ENCODE measurements at regions not wholly inside any gene's neighbourhood (a gene's known extent, or its start where the extent isn't known, plus 50 kb on each side); places are given as distances from the start of the nearest gene placed in this dataset.

DNA sequence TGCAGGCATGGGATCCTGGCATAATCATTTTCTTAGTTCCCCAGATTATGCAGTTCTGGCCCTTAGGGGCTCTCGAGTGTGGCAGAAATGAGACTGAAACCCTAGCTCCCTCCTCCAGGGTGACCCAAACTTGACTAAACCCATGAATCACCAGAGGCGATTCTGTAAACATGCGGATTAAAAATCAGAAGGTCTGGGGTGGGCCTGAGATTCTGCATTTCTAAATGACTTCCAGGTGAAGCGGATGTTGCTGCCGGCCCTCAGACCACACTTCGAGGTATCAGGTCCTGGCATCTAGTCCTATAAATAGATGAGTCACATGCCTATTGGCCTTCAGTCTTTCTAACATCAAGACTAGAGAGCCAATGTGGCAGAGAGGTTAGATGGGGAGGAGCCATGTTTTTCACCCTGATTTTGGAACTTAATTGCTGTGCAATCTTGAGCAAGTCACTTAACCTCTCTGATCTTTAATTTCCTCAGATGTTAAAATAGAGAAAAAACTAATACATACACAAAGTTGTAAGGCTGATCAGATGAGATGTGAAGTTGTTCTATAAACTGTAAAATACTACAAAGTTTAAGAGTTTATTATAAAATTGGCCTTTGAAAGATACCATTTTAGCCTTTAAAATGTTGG lies 431.2 kb downstream of the FOXO1 start:
- no peak overlapping the region for H2AFZ ChIP-seq (ENCODE audit: low read depth, low read length, severe bottlenecking)

GRCh38 chr13:40236566-40237168 lies 429.8 kb downstream of the FOXO1 start:
- no peaks in the 10 kb centered on the region for H3K79me2 ChIP-seq (ENCODE audit: insufficient read depth, low read length)
- no peaks in the 10 kb centered on the region for H3K27me3 ChIP-seq (ENCODE audit: low read length)
- TF ChIP-seq EZH2phosphoT487 (conservative IDR thresholded peaks at IDR 0.05; ENCODE audit: low read length) = no peak
- TF ChIP-seq, protein P1, sequence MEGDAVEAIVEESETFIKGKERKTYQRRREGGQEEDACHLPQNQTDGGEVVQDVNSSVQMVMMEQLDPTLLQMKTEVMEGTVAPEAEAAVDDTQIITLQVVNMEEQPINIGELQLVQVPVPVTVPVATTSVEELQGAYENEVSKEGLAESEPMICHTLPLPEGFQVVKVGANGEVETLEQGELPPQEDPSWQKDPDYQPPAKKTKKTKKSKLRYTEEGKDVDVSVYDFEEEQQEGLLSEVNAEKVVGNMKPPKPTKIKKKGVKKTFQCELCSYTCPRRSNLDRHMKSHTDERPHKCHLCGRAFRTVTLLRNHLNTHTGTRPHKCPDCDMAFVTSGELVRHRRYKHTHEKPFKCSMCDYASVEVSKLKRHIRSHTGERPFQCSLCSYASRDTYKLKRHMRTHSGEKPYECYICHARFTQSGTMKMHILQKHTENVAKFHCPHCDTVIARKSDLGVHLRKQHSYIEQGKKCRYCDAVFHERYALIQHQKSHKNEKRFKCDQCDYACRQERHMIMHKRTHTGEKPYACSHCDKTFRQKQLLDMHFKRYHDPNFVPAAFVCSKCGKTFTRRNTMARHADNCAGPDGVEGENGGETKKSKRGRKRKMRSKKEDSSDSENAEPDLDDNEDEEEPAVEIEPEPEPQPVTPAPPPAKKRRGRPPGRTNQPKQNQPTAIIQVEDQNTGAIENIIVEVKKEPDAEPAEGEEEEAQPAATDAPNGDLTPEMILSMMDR (IDR thresholded peaks at IDR 0.05; ENCODE audit: insufficient read depth, low read length, poor library complexity, severe bottlenecking) = no peak
- H3K9ac ChIP-seq (ENCODE audit: low read length) = no peak overlapping the region
- H4K20me1 ChIP-seq (ENCODE audit: low read depth, low read length) = no peaks in the 10 kb centered on the region
- no peaks in the 10 kb centered on the region for H3K9me2 ChIP-seq (replicated peaks; ENCODE audit: insufficient read depth, low read length)
- no peaks in the 10 kb centered on the region for H3F3A ChIP-seq (ENCODE audit: insufficient read depth)
- H3K36me3 ChIP-seq (ENCODE audit: low read length) = no peaks in the 10 kb centered on the region
- H3K27ac ChIP-seq (ENCODE audit: low read depth, low read length) = no peak overlapping the region
- no peaks in the 10 kb centered on the region for H3K9me3 ChIP-seq (ENCODE audit: insufficient read depth, low read length)
- H3K4me3 ChIP-seq (ENCODE audit: insufficient read depth, low read length, poor library complexity, severe bottlenecking) = no peak overlapping the region
- H3K4me2 ChIP-seq (ENCODE audit: low read depth, low read length, poor library complexity, severe bottlenecking) = no peak overlapping the region
- no peak overlapping the region for H2AFZ ChIP-seq (ENCODE audit: low read depth, low read length, severe bottlenecking)

More for the DNA sequence above, 431.2 kb downstream of the FOXO1 start:
- Histone ChIP-seq H3K4me3 (ENCODE audit: insufficient read depth, low read length, poor library complexity, severe bottlenecking) (no peak overlapping the region), H3K4me2 (ENCODE audit: low read depth, low read length, poor library complexity, severe bottlenecking) (no peak overlapping the region), H4K20me1 (ENCODE audit: low read depth, low read length) (no peaks in the 10 kb centered on the region), H3K9ac (ENCODE audit: low read length) (no peak overlapping the region), H3K79me2 (ENCODE audit: insufficient read depth, low read length) (no peaks in the 10 kb centered on the region), H3K27ac (ENCODE audit: low read depth, low read length) (no peak overlapping the region), H3F3A (ENCODE audit: insufficient read depth) (no peaks in the 10 kb centered on the region), H3K36me3 (ENCODE audit: low read length) (no peaks in the 10 kb centered on the region), H3K9me3 (ENCODE audit: insufficient read depth, low read length) (no peaks in the 10 kb centered on the region), H3K27me3 (ENCODE audit: low read length) (no peaks in the 10 kb centered on the region), H3K9me2 (replicated peaks; ENCODE audit: insufficient read depth, low read length) (no peaks in the 10 kb centered on the region)
- TF ChIP-seq, protein P1 (IDR thresholded peaks at IDR 0.05; ENCODE audit: insufficient read depth, low read length, poor library complexity, severe bottlenecking) = no peak
- TF ChIP-seq EZH2phosphoT487 (conservative IDR thresholded peaks at IDR 0.05; ENCODE audit: low read length) = no peak

- Histone ChIP-seq H3K4me2 (ENCODE audit: low read depth, low read length, poor library complexity, severe bottlenecking) (no peak overlapping the region), H2AFZ (ENCODE audit: low read depth, low read length, severe bottlenecking) (no peak overlapping the region), H3K36me3 (ENCODE audit: low read length) (no peaks in the 10 kb centered on the region), H3K4me3 (ENCODE audit: insufficient read depth, low read length, poor library complexity, severe bottlenecking) (no peak overlapping the region), H3K79me2 (ENCODE audit: insufficient read depth, low read length) (no peaks in the 10 kb centered on the region), H4K20me1 (ENCODE audit: low read depth, low read length) (no peaks in the 10 kb centered on the region), H3K9ac (ENCODE audit: low read length) (no peak overlapping the region), H3K27ac (ENCODE audit: low read depth, low read length) (no peak overlapping the region), H3K9me3 (ENCODE audit: insufficient read depth, low read length) (no peaks in the 10 kb centered on the region), H3K9me2 (replicated peaks; ENCODE audit: insufficient read depth, low read length) (no peaks in the 10 kb centered on the region), H3F3A (ENCODE audit: insufficient read depth) (no peaks in the 10 kb centered on the region), H3K27me3 (ENCODE audit: low read length) (no peaks in the 10 kb centered on the region)
- TF ChIP-seq EZH2phosphoT487 (conservative IDR thresholded peaks at IDR 0.05; ENCODE audit: low read length) = no peak
- TF ChIP-seq, protein P1 (IDR thresholded peaks at IDR 0.05; ENCODE audit: insufficient read depth, low read length, poor library complexity, severe bottlenecking) = no peak
Observed at GRCh38 chr13:40238761-40239160, 427.7 kb downstream of the FOXO1 start.

Data from SU-DHL-6 (cell line).